Activated T-helper 9 cell treated with anti-CD3 and anti-CD28 coated beads, Interleukin-2, amount 50 U/mL, for 16 hours (primary cell): ENCODE measurements at regions not wholly inside any gene's neighbourhood (a gene's known extent, or its start where the extent isn't known, plus 50 kb on each side); places are given as distances from the start of the nearest gene placed in this dataset.
"Not testable (repeated sequence)": the region's sequence is repeated elsewhere in the genome, so short reads cannot be mapped to it uniquely, and the experiment has no call there.

Source experiments
- DNase-seq: peaks from one replicate; pipeline ENCODE4 v3.0.0-alpha.2; 2020; ENCODE audit warnings: low read depth

GRCh38 chr6:56838965-56839364, 115.9 kb upstream of the BEND6 start:
- no peak for DNase-seq

- no peak for DNase-seq
Observed at GRCh38 chr6:56838016-56838555, 116.8 kb upstream of the BEND6 start.

- no peak for DNase-seq
Observed at GRCh38 chr6:56837322-56837894, 117.5 kb upstream of the BEND6 start.

- DNase-seq: no peak
Observed at GRCh38 chr6:56835612-56836011, 119.3 kb upstream of the BEND6 start.

DNA sequence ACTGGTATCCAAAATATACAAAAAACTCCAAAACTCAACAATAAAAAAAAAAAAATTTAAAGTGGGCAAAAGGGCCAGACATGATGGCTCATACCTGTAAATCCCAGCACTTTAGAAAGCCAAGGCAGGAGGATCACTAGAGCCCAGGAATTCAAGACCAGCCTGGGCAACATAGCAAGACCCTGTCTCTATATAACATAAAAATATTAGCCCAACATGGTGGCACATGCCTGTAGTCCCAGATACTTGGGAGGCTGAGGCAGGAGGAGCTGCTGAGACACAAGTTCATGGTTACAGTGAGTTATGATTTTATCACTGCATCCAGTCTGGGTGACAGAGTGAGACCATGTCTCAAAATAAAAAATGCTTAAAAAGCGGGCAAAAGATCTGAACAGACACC, 121.0 kb upstream of the BEND6 start:
- no peak for DNase-seq

DNA sequence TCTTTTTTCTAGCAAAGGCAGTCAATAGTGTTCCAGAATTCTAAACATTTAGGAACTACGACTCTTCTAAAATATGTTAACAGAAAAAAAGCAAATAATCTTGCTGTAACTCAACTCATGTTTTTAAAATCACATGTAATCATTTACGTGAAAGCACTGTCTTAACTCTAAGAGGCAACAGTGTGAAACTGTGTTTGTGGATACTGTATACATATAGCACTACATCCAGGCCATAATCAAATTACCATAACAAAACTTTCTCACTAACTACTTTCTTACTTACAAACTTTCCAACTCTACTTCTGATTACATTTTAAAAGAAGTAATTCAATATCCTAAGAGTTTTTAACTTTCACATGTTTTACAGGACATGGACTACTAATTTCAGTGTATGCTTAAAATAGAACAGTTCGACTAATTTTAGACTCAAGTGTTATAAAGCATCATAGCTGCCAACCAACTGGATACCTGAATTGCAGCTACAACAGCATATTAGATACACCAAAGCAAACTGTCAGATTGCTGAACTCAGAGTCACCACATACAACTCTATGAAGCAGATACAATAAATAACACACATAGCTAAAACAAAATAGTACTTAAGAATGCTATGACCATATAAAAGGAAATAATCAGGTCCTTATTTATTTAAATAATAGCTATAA, 121.6 kb upstream of the BEND6 start:
- DNase-seq: no peak

DNA sequence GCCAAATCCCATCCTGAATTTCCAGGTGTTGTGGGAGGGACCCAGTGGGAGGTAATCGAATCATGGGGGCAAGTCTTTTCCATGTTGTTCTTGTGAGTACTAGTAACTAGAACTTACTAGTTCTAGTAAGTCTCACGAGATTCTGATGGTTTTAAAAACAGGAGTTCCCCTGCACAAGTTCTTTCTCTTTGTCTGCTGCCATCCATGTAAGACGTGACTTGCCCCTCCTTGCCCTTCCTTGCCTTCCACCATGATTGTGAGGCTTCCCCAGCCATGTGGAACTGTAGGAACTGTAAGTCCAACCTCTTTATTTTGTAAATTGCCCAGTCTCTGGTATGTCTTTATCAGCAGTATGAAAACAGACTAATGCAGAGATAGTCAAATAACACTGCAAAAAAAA, 122.7 kb upstream of the BEND6 start:
- no peak for DNase-seq

GRCh38 chr6:56831334-56831733, 123.6 kb upstream of the BEND6 start:
- DNase-seq: no peak

- DNase-seq: no peak
Observed at GRCh38 chr6:56827908-56828649, 126.8 kb upstream of the BEND6 start.

DNA sequence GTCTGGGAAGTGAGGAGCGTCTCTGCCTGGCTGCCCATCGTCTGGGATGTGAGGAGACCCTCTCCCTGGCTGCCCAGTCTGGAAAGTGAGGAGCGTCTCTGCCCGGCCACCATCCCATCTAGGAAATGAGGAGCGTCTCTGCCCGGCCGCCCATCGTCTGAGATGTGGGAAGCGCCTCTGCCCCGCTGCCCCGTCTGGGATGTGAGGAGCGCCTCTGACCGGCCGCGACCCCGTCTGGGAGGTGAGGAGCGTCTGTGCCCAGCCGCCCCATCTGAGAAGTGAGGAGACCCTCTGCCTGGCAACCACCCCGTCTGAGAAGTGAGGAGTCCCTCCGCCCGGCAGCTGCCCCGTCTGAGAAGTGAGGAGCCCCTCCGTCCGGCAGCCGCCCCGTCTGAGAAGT, 130.5 kb upstream of the BEND6 start:
- not testable (repeated sequence) for DNase-seq

DNA sequence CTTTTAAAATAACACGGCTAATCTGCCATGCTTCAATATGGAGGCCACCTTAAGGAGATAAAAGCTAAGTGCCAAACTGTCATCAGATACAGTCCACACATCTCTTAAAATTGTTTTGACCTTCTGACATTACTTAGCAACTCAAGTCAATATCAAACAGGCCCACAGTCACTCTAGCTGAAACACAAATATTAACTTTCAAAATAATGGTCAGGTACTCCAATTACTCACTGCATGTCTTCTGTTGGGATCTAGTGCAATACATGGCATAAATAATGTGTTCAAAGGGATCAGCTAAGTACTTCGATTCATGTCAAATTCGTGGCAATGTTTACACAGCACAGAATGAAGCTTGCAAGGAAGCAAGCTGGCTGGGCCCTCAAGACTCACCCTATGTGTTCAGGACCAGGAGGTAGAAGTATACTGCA, 133.9 kb upstream of the BEND6 start:
- DNase-seq: no peak

- no peak for DNase-seq
Observed at GRCh38 chr6:56820060-56820459, 134.8 kb upstream of the BEND6 start.

DNA sequence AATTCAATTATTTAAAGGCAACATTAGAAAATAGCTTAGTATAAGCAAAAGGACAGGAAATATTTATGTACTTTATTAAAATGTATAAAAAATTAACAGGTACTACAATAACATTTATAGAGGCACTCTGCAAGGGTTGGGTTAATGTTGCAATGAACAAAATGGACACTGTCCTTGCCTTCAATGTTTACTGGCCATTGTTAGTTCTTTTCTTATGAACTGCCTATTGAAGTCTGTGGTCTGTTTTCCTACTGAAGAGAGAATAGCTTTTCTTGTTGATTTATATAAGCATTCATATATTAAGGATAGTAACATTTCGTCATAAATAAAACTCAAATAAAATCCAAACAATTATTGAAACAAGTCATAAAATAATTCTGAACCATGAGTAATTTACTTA, 135.3 kb upstream of the BEND6 start:
- no peak for DNase-seq

- no peak for DNase-seq
Observed at GRCh38 chr6:56816370-56816769, 138.5 kb upstream of the BEND6 start.

DNA sequence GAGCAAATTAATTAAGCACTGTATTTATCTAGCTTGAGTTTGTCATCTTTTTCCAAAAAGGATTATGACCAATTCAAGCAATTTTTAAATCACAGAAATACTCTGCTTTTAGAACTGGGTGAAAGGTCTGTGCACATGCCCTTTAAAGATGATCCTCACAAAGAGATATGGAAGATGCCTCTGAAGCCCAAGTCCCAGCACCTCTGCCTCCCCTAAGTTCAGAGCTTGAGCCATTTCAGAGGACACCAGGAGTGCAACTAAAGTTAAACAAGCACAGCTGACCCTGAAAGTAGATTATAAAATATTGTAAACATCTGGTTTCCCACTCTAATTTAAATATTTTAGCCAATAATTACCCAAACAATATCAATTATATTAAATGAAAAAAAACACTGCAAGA, 139.5 kb upstream of the BEND6 start:
- no peak for DNase-seq

GRCh38 chr6:56814802-56815201, 140.1 kb upstream of the BEND6 start:
- no peak for DNase-seq

DNA sequence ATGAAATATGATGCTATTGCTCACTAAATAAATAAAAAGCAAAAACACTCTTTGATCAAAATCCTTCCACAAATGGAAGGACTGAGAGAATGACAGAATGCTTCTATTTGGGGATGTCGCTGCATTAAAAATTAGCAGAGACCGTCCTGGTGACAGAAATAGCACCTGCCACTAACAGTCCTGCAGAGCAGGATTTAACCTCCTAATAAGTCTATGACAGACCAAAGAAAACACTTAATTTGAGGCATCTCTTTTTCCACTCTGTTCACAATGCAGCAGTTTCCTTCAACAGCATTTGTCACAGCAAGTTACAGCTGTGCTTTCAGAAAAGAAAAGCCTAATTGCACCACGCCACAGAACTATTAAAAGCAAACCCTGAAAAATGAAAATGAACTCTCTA, 140.6 kb upstream of the BEND6 start:
- no peak for DNase-seq

- DNase-seq: not testable (repeated sequence)
Observed at GRCh38 chr6:56812851-56813250, 142.1 kb upstream of the BEND6 start.

DNA sequence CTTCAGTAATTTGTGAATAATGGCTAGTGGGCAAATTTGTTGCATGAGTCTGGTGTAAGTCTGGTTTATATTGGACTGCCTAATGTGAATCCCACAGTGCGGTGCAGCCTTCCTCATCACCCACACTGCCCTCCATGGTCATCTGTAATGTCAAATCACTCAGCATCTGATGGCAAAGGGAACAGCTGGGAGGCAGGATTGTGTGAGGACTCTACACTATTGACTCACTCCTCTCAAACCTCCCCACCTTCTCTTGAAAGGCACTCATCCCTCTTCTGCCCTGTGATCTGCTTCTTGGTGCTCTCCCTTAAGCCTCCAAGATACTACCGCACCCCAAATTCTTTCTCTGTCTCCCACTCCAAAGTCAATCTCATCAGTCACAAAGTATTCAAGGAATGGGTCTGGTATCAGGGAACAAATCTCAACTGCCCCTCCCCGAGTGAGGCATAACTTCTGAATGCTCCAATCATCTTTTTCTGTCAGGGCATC, 146.0 kb upstream of the BEND6 start:
- DNase-seq: no peak

- no peak for DNase-seq
Observed at GRCh38 chr6:56807989-56808337, 146.9 kb upstream of the BEND6 start.

- no peak for DNase-seq
Observed at GRCh38 chr6:56807326-56807988, 147.4 kb upstream of the BEND6 start.

DNA sequence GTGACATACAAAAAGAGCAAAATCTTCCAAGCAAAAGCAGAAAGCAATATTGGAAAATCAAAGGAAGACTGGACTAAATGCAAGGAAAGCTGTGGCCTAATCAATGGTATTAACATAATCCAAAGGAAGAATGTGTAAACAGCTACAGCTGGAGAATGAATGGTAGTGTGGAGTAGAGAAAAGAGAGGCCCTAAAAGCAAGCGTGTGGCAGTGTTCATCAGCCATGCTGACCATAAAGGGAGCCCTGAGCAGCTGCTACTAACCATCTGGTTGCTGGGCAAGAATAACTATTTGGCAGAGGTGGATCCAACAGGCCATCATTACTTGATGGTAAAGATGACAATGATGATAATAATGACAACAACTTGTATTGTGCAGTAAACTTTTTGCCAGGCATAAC, 148.5 kb upstream of the BEND6 start:
- no peak for DNase-seq

GRCh38 chr6:56804996-56805395, 149.9 kb upstream of the BEND6 start:
- DNase-seq: no peak
